ENCODE measurements at regions not wholly inside any gene's neighbourhood (a gene's known extent, or its start where the extent isn't known, plus 50 kb on each side); places are given as distances from the start of the nearest gene placed in this dataset.

DNA sequence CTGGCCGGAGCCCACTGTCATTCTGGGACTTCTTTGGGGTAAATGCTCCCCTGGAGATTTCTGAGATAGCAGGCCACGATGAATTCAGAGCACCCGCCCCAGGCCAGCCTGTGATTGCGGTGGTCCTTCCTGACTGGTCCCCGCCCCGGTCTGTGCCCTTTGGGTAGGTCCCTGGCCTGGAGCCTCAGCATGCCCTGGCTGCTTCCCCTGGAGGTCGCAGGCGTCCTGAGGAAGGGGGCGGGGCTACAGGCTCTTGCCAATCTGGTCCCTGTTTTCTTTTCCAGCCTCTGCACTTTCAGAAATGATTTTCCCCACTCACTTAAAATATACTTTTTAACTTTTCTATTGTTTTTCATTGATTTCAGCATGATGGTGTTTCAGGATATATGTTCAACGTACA is 250.2 kb upstream of the ATP10A start:
- TF ChIP-seq, protein P1, sequence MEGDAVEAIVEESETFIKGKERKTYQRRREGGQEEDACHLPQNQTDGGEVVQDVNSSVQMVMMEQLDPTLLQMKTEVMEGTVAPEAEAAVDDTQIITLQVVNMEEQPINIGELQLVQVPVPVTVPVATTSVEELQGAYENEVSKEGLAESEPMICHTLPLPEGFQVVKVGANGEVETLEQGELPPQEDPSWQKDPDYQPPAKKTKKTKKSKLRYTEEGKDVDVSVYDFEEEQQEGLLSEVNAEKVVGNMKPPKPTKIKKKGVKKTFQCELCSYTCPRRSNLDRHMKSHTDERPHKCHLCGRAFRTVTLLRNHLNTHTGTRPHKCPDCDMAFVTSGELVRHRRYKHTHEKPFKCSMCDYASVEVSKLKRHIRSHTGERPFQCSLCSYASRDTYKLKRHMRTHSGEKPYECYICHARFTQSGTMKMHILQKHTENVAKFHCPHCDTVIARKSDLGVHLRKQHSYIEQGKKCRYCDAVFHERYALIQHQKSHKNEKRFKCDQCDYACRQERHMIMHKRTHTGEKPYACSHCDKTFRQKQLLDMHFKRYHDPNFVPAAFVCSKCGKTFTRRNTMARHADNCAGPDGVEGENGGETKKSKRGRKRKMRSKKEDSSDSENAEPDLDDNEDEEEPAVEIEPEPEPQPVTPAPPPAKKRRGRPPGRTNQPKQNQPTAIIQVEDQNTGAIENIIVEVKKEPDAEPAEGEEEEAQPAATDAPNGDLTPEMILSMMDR (IDR thresholded peaks at IDR 0.05), result no peak
- Histone ChIP-seq H3K27ac (no peak overlapping the region), H3K27me3 (peaks cover 0 to 4% (median 0%) of the 10 kb centered on the region in 7 donors), H3K9me3 (no peaks in the 10 kb centered on the region), H3K4me1 (no peaks in the 10 kb centered on the region), H3K36me3 (no peaks in the 10 kb centered on the region), H3K4me3 (no peak overlapping the region)
- WGBS, 2 donors, result 75 to 79% methylated on average over 10 of the region's 10 CpGs
- no peak for DNase-seq
- intact Hi-C loops (cut with DNase I), result no loop called here
- no peak for ATAC-seq

DNA sequence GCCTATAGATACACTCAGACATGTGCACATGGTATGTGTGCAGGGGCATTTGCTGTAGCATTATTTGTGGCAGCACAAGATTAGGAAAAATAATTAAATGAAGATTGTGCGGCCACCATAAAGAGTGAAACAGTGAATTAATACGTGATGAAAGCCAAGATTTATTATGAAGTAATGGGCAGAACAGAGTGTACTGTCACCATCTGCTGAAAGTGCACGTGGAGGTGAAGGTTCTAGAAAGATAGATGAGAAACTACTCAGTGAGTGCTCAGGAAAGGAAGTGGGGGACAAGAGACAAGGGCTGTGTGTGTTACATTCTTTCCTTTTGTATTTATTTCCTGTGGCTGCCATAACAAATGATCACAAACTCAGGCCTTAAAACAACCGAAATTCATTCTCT is 246.1 kb upstream of the ATP10A start:
- H3K27ac ChIP-seq, result no peak overlapping the region
- 70 to 72% methylated on average over 4 of the region's 4 CpGs for WGBS, 2 donors
- H3K4me1 ChIP-seq, result no peaks in the 10 kb centered on the region
- no peak for DNase-seq
- H3K9me3 ChIP-seq, result peaks cover 0 to 15% (median 4%) of the 10 kb centered on the region in 11 donors
- H3K27me3 ChIP-seq, result no peaks in the 10 kb centered on the region
- no peaks in the 10 kb centered on the region for H3K36me3 ChIP-seq
- intact Hi-C loops (cut with DNase I), result no loop called here
- H3K4me3 ChIP-seq, result no peak overlapping the region
- ATAC-seq, result no peak
- TF ChIP-seq, protein P1 (IDR thresholded peaks at IDR 0.05), result no peak

DNA sequence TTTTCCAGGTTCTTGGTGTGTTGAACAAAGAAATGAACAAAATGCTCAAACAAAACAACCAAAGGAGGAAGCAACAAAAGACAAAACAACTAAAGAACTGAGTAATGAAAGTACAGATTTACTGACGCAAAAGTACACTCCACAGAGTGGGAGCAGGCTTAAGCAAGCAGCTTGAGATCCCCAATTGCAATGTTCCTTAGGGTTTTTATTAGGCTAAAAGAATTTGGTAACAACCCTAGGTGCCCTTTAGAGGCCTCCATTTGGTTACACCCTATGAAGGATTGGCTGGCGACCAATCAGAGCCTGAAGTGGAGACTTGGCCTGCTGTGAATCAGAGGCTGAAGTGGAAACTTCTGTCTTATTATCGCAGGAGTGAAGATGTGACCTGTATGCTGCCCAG is 243.4 kb upstream of the ATP10A start:
- TF ChIP-seq, protein P1 (IDR thresholded peaks at IDR 0.05), result no peak
- ATAC-seq (no peak), DNase-seq (no peak)
- intact Hi-C loops (cut with DNase I), result no loop called here
- Histone ChIP-seq H3K4me1 (peaks cover 0 to 12% (median 0%) of the 10 kb centered on the region in 9 donors), H3K4me3 (no peak overlapping the region), H3K36me3 (no peaks in the 10 kb centered on the region), H3K27me3 (no peaks in the 10 kb centered on the region), H3K27ac (no peak overlapping the region), H3K9me3 (peaks cover 0 to 15% (median 4%) of the 10 kb centered on the region in 11 donors)
- 90 to 91% methylated on average over 3 of the region's 3 CpGs for WGBS, 2 donors

DNA sequence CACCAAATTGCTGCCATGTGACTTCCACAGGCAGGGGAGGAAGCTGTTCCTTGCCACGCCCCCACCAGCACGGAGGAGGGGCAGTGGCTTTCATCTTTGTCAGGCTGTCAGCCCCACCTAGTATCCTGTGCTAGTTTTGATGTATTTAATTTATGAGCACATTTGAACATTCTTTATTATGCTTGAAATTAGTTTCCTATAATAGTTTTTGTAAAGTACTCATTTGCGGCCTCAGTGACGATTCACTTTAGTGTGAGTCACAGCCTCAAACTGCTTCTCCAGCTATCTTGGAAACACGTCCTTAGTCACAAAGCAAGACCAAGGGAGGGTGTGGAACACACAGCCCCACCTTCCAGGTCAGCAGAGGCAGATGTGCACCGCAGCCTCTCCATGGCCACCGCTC is 239.9 kb upstream of the ATP10A start:
- no peak overlapping the region for H3K4me3 ChIP-seq
- TF ChIP-seq, protein P1 (IDR thresholded peaks at IDR 0.05), result no peak
- H3K36me3 ChIP-seq, result no peaks in the 10 kb centered on the region
- peaks cover 0 to 15% (median 4%) of the 10 kb centered on the region in 11 donors for H3K9me3 ChIP-seq
- ATAC-seq, result no peak
- peaks cover 0 to 12% (median 0%) of the 10 kb centered on the region in 9 donors for H3K4me1 ChIP-seq
- intact Hi-C loops (cut with DNase I), result no loop called here
- no peak overlapping the region for H3K27ac ChIP-seq
- DNase-seq, result no peak
- 68 to 78% methylated on average over 7 of the region's 7 CpGs for WGBS, 2 donors
- no peaks in the 10 kb centered on the region for H3K27me3 ChIP-seq
